MM.1S (cell line): ENCODE measurements at regions not wholly inside any gene's neighbourhood (a gene's known extent, or its start where the extent isn't known, plus 50 kb on each side); places are given as distances from the start of the nearest gene placed in this dataset.

Experiments
- DNase-seq: peaks from one replicate; pipeline ENCODE4 v3.0.0-alpha.2; 2015
- H2AFZ ChIP-seq: fragments of 300-600 bp; sonication (generic); 2 replicates; pipeline ENCODE4 v1.6.0; 2016; ENCODE audit warnings: antibody characterized with exemption, low read length
- H3F3A ChIP-seq: fragments of 300-600 bp; sonication (generic); 2 replicates; pipeline ENCODE4 v1.6.1; 2016; ENCODE audit warnings: mild to moderate bottlenecking, antibody characterized with exemption, low read length, moderate library complexity, mixed read lengths; ENCODE audit not compliant: insufficient read depth
- H3K27ac ChIP-seq: fragments of 300-600 bp; sonication (generic); 2 replicates; pipeline ENCODE4 v1.5.1; 2016; ENCODE audit warnings: mild to moderate bottlenecking, low read length
- H3K27me3 ChIP-seq: fragments of 300-600 bp; sonication (generic); replicated peaks from 2 replicates; pipeline ENCODE4 v1.6.0; 2016; ENCODE audit warnings: low read length; ENCODE audit not compliant: insufficient read depth
- H3K36me3 ChIP-seq: fragments of 300-600 bp; sonication (generic); replicated peaks from 2 replicates; pipeline ENCODE4 v1.6.1; 2016; ENCODE audit warnings: mild to moderate bottlenecking, low read length, mixed read lengths; ENCODE audit not compliant: insufficient read depth
- H3K4me1 ChIP-seq: fragments of 300-600 bp; sonication (generic); 2 replicates; pipeline ENCODE4 v1.6.1; 2016; ENCODE audit warnings: low read length, mixed read lengths
- H3K4me2 ChIP-seq: fragments of 300-600 bp; sonication (generic); 2 replicates; pipeline ENCODE4 v1.6.0; 2016; ENCODE audit warnings: low read depth, low read length
- H3K4me3 ChIP-seq: fragments of 300-600 bp; sonication (generic); 2 replicates; pipeline ENCODE4 v1.5.1; 2016; ENCODE audit warnings: low read length, mixed read lengths
- H3K79me2 ChIP-seq: fragments of 300-600 bp; sonication (generic); 2 replicates; pipeline ENCODE4 v1.6.1; 2016; ENCODE audit warnings: mixed run types, low read length, mixed read lengths
- H3K9ac ChIP-seq: fragments of 300-600 bp; sonication (generic); 2 replicates; pipeline ENCODE4 v1.6.1; 2016; ENCODE audit warnings: low read length, mixed read lengths
- H3K9me2 ChIP-seq: fragments of 300-600 bp; sonication (generic); replicated peaks from 2 replicates; pipeline ENCODE4 v1.6.1; 2016; ENCODE audit warnings: mild to moderate bottlenecking, low read length, mixed read lengths; ENCODE audit not compliant: insufficient read depth
- H3K9me3 ChIP-seq: fragments of 300-600 bp; sonication (generic); replicated peaks from 2 replicates; pipeline ENCODE4 v1.6.1; 2016; ENCODE audit warnings: mild to moderate bottlenecking, low read length, mixed read lengths; ENCODE audit not compliant: insufficient read depth
- H4K20me1 ChIP-seq: fragments of 300-600 bp; sonication (generic); 2 replicates; pipeline ENCODE4 v1.6.1; 2016; ENCODE audit warnings: mild to moderate bottlenecking, low read length, moderate library complexity, mixed read lengths; ENCODE audit not compliant: insufficient read depth
- CTCF ChIP-seq: fragments of 300-600 bp; sonication (generic); IDR thresholded peaks from 2 replicates; pipeline ENCODE4 v1.5.1; 2016; ENCODE audit warnings: antibody characterized with exemption, low read length, mixed read lengths
- EZH2 ChIP-seq: fragments of 300-600 bp; sonication (generic); optimal IDR thresholded peaks from 2 replicates; pipeline ENCODE3; 2017; ENCODE audit warnings: low read depth, mild to moderate bottlenecking, antibody characterized with exemption, low read length, mixed read lengths
- EZH2phosphoT487 ChIP-seq: fragments of 300-600 bp; sonication (generic); IDR thresholded peaks from 2 replicates; pipeline ENCODE4 v1.6.1; 2018; ENCODE audit warnings: antibody characterized with exemption, low read length

DNA sequence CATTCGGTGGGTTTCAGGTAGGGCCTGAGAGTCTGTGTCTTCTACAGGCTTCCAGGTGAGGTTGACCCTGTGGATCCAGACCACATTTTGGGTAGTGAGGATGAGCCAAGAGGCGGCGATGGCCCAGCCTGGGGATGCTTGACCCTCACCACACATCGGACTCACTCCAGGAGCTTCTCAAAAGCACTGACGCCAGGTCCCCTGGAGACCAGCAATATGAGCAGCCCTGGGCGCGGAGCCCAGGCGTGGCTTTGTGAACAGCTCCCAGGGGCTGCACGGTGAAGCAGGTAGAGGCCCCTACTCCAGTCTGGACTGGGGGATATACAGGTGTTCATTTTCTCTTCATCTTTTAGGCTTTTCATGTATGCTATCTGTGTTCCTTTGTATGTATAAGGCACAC, 139.7 kb upstream of the PCBD1 start:
- Histone ChIP-seq H3K79me2 (no peaks in the 10 kb centered on the region), H3K27me3 (peaks cover 15% of the 10 kb centered on the region; the same call in 1 of the 2 replicates), H4K20me1 (no peaks in the 10 kb centered on the region), H3K27ac (no peak overlapping the region), H3K9ac (no peak overlapping the region), H3K36me3 (no peaks in the 10 kb centered on the region), H3K4me1 (no peaks in the 10 kb centered on the region), H3K9me2 (no peaks in the 10 kb centered on the region), H3F3A (no peaks in the 10 kb centered on the region), H3K4me3 (no peak overlapping the region), H2AFZ (no peak overlapping the region), H3K4me2 (no peak overlapping the region), H3K9me3 (no peaks in the 10 kb centered on the region)
- no peak for TF ChIP-seq EZH2
- TF ChIP-seq EZH2phosphoT487: no peak
- no peak for TF ChIP-seq CTCF
- DNase-seq: no peak

DNA sequence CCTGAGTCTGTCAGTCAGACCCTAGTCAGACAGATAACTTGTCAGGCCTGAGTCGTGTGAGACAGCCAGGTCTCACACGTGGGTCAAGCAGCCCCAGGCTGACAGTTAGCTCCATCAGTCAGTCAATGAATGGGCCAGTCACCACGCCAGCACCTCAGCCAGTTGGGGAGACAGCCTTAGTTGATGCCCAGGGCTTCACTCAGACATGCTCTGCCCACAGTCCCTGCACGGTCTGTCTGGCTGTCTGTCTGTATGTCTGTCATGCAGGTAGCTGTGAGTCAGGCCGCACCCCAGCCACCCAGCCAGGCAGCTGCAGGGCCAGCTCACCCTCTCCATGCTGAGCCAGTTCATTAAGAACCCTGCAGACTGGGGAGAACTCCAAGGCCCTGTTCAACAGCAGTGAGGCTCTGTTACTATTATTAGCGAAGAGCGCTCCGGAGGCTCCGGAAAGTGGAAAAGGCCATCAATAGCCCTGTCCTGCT, 141.1 kb upstream of the PCBD1 start:
- no peaks in the 10 kb centered on the region for H3F3A ChIP-seq
- no peak overlapping the region for H3K4me3 ChIP-seq
- H3K9ac ChIP-seq: no peak overlapping the region
- no peak overlapping the region for H3K4me2 ChIP-seq
- H3K36me3 ChIP-seq: no peaks in the 10 kb centered on the region
- H3K79me2 ChIP-seq: no peaks in the 10 kb centered on the region
- TF ChIP-seq CTCF (no peak), EZH2phosphoT487 (no peak), EZH2 (no peak)
- H3K9me3 ChIP-seq: no peaks in the 10 kb centered on the region
- no peak overlapping the region for H3K27ac ChIP-seq
- H2AFZ ChIP-seq: no peak overlapping the region
- no peaks in the 10 kb centered on the region for H4K20me1 ChIP-seq
- no peaks in the 10 kb centered on the region for H3K9me2 ChIP-seq
- H3K27me3 ChIP-seq: peaks cover 28% of the 10 kb centered on the region; the same call in 1 of the 2 replicates
- DNase-seq: no peak
- H3K4me1 ChIP-seq: no peaks in the 10 kb centered on the region

DNA sequence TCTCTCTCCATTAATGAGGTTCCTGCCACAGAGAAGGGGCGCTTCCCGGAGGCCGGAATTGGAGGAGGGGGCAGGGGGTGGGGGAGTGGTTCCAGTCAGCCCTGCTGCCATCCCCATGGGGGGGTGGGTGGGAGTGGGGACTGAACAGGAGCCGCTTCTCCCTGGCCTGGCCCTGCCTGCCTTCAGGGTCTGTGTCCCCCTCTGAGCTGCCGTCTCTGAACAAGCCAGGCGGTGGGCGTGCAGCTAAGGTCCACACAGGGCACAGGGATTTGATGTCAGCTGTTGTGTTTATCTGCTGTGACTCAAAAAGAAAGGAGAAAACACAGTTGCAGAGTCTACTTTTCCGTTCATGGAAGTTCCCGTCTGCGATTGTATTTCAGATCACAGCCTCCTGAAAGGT, 141.5 kb upstream of the PCBD1 start:
- H2AFZ ChIP-seq: no peak overlapping the region
- H3K4me1 ChIP-seq: no peaks in the 10 kb centered on the region
- H3K79me2 ChIP-seq: no peaks in the 10 kb centered on the region
- H3K4me3 ChIP-seq: no peak overlapping the region
- H3K9me2 ChIP-seq: no peaks in the 10 kb centered on the region
- TF ChIP-seq EZH2 (no peak), CTCF (no peak), EZH2phosphoT487 (no peak)
- H3K27ac ChIP-seq: no peak overlapping the region
- H3K4me2 ChIP-seq: no peak overlapping the region
- peaks cover 29% of the 10 kb centered on the region; the same call in 1 of the 2 replicates for H3K27me3 ChIP-seq
- H3K9me3 ChIP-seq: no peaks in the 10 kb centered on the region
- H3K9ac ChIP-seq: no peak overlapping the region
- H3K36me3 ChIP-seq: no peaks in the 10 kb centered on the region
- no peaks in the 10 kb centered on the region for H4K20me1 ChIP-seq
- no peak for DNase-seq
- H3F3A ChIP-seq: no peaks in the 10 kb centered on the region
